Parathyroid adenoma (tissue), 2 donors: ENCODE measurements at regions not wholly inside any gene's neighbourhood (a gene's known extent, or its start where the extent isn't known, plus 50 kb on each side); places are given as distances from the start of the nearest gene placed in this dataset.

Experiments
- H2AFZ ChIP-seq: fragments of 300-600 bp; sonication (generic); one replicate; pipeline ENCODE4 v1.7.0; 2017; ENCODE audit warnings: antibody characterized with exemption, mild to moderate bottlenecking
- H3K27ac ChIP-seq: fragments of 300-600 bp; sonication (generic); one replicate; pipeline ENCODE4 v1.7.0; 2017
- H3K27me3 ChIP-seq: fragments of 300-600 bp; sonication (generic); one replicate; pipeline ENCODE4 v1.7.0; 2017; ENCODE audit warnings: low read length; ENCODE audit not compliant: control insufficient read depth, insufficient read depth
- H3K36me3 ChIP-seq: fragments of 300-600 bp; sonication (generic); one replicate; pipeline ENCODE4 v1.7.0; 2017; ENCODE audit warnings: low read length; ENCODE audit not compliant: control insufficient read depth, insufficient read depth
- H3K4me1 ChIP-seq: fragments of 300-600 bp; sonication (generic); one replicate; pipeline ENCODE4 v1.7.0; 2017; ENCODE audit warnings: control low read depth
- H3K4me2 ChIP-seq: fragments of 300-600 bp; sonication (generic); one replicate; pipeline ENCODE4 v1.7.0; 2017; ENCODE audit warnings: low read length
- H3K4me3 ChIP-seq: fragments of 300-600 bp; sonication (generic); one replicate; pipeline ENCODE4 v1.7.0; 2017; ENCODE audit warnings: low read depth, low read length
- H3K79me2 ChIP-seq: fragments of 300-600 bp; sonication (generic); one replicate; pipeline ENCODE4 v1.7.0; 2017; ENCODE audit warnings: control low read depth
- H3K9ac ChIP-seq: fragments of 300-600 bp; sonication (generic); one replicate; pipeline ENCODE4 v1.7.0; 2017; ENCODE audit warnings: mild to moderate bottlenecking
- H3K9me3 ChIP-seq: fragments of 300-600 bp; sonication (generic); one replicate; pipeline ENCODE4 v1.7.0; 2017; ENCODE audit warnings: low read length; ENCODE audit not compliant: control insufficient read depth
- TF ChIP-seq, protein P1 (sequence below): fragments of 300-600 bp; sonication (generic); IDR thresholded peaks from one replicate; pipeline ENCODE4 v1.7.0; 2017; ENCODE audit warnings: antibody characterized with exemption, mild to moderate bottlenecking
- donor health status: primary hyperparathyroidism.

DNA sequence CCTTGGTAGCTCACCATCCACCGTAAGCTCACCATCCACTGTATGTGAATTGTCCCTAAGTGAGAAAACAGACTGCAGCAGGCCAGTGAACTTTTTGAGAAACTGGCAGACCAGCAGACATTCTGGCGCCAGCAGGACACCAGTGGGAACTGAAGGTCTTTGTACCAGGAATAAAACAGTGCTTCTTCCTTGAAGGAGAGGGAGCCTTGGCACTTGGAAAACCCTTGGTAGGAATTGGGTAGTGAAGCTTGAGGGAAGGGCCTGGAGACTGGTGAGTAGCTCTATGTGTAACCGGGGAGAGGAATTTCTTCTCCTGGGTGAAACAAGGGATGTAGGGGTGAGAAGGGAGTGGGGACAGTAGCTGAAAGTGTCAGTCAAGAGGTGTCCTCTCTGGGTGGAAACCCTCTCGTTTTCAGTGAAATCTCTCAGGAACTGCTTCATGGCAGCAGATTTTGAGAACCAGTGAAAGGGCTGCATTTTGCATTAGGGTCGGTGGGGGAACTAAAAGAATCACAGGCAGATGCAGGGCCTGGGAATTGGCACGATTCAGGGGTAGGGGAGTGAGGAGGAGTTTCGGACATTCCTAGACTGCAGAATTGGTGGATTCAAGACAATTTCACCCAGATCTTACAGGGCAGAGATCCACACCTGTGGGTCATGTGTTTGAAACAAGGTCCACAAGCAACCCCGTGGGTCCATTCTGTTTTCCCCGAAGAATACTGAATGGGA lies 131.5 kb upstream of the DLX2 start:
- Histone ChIP-seq H3K9ac (no peak overlapping the region), H3K79me2 (no peaks in the 10 kb centered on the region), H3K36me3 (no peaks in the 10 kb centered on the region), H3K27ac (no peak overlapping the region), H3K9me3 (no peaks in the 10 kb centered on the region), H3K4me3 (no peak overlapping the region), H3K4me2 (no peak overlapping the region), H3K4me1 (peaks cover 22% of the 10 kb centered on the region), H3K27me3 (no peaks in the 10 kb centered on the region), H2AFZ (peak overlapping the region; percentile 76)
- TF ChIP-seq, protein P1, sequence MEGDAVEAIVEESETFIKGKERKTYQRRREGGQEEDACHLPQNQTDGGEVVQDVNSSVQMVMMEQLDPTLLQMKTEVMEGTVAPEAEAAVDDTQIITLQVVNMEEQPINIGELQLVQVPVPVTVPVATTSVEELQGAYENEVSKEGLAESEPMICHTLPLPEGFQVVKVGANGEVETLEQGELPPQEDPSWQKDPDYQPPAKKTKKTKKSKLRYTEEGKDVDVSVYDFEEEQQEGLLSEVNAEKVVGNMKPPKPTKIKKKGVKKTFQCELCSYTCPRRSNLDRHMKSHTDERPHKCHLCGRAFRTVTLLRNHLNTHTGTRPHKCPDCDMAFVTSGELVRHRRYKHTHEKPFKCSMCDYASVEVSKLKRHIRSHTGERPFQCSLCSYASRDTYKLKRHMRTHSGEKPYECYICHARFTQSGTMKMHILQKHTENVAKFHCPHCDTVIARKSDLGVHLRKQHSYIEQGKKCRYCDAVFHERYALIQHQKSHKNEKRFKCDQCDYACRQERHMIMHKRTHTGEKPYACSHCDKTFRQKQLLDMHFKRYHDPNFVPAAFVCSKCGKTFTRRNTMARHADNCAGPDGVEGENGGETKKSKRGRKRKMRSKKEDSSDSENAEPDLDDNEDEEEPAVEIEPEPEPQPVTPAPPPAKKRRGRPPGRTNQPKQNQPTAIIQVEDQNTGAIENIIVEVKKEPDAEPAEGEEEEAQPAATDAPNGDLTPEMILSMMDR: no peak

DNA sequence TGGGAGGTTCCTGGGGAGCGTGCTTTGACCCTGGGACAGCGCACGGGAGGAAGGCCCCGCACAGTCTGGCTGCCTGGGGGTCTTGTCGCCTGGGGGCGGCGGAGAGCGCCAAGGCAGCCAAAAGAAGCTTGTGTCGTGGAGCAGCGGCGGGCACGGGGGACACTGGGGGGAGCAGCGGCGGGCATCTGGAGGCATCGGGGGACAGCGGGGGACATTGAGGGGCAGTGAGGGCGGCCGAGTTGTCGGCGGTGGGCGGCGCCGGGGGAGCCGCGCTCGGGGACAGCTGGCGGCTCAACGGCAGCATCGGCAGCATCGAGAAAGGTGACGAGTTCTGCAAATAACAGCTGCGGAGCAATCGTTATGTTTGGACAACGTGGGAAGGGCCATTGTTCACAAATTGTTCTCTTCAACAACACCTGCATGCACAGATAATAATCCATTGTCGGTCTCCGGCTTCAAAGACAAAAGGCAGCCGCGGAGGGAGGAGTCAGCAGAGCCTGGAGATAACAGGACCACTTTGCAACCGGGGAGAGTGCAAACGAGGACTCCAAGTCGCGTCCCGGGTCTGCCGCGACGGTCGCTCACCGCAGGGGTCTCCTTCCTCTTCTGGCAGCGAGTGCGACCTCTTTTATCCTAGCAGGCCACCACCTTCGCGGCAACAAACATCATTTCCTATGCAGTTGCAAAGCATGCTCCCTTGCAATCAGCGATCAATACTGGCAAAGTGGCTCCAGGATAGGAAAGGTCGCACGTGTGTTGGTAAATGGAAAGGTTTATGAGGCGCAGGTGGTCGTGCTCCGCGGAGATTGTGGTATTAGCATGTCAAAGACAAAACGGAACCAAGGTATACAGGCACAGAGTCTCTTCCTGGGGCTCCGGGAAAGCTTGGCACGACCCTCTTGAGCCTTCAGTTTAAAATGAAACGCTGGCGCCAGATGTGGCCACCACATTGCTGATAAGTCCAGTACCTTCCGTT lies 132.3 kb upstream of the DLX2 start:
- H3K4me1 ChIP-seq: peaks cover 13% of the 10 kb centered on the region
- peak overlapping the region; percentile 45 for H3K4me2 ChIP-seq
- no peaks in the 10 kb centered on the region for H3K27me3 ChIP-seq
- TF ChIP-seq, protein P1: no peak
- H3K4me3 ChIP-seq: peak overlapping the region; percentile 18
- no peaks in the 10 kb centered on the region for H3K9me3 ChIP-seq
- H3K79me2 ChIP-seq: no peaks in the 10 kb centered on the region
- H3K36me3 ChIP-seq: no peaks in the 10 kb centered on the region
- H3K27ac ChIP-seq: no peak overlapping the region
- no peak overlapping the region for H3K9ac ChIP-seq
- peak overlapping the region; percentile 76 for H2AFZ ChIP-seq

GRCh38 chr2:172239944-172240590 lies 137.4 kb upstream of the DLX2 start:
- H3K4me2 ChIP-seq: no peak overlapping the region
- H3K4me3 ChIP-seq: no peak overlapping the region
- H3K9ac ChIP-seq: no peak overlapping the region
- no peaks in the 10 kb centered on the region for H3K9me3 ChIP-seq
- H3K36me3 ChIP-seq: no peaks in the 10 kb centered on the region
- H3K79me2 ChIP-seq: no peaks in the 10 kb centered on the region
- TF ChIP-seq, protein P1: no peak
- H3K27ac ChIP-seq: no peak overlapping the region
- no peak overlapping the region for H2AFZ ChIP-seq
- no peaks in the 10 kb centered on the region for H3K27me3 ChIP-seq
- H3K4me1 ChIP-seq: peaks cover 4% of the 10 kb centered on the region

- no peaks in the 10 kb centered on the region for H3K4me1 ChIP-seq
- H3K79me2 ChIP-seq: no peaks in the 10 kb centered on the region
- no peaks in the 10 kb centered on the region for H3K9me3 ChIP-seq
- H3K27me3 ChIP-seq: no peaks in the 10 kb centered on the region
- H3K9ac ChIP-seq: no peak overlapping the region
- TF ChIP-seq, protein P1: no peak
- no peak overlapping the region for H3K4me2 ChIP-seq
- no peak overlapping the region for H2AFZ ChIP-seq
- no peaks in the 10 kb centered on the region for H3K36me3 ChIP-seq
- H3K27ac ChIP-seq: no peak overlapping the region
- H3K4me3 ChIP-seq: no peak overlapping the region
These were observed 138.5 kb upstream of the DLX2 start for GRCh38 chr2:172241222-172241621.
